K562 (cell line): ENCODE measurements at regions not wholly inside any gene's neighbourhood (a gene's known extent, or its start where the extent isn't known, plus 50 kb on each side); places are given as distances from the start of the nearest gene placed in this dataset.

Source experiments
- ATAC-seq: fragments of 200-7000 bp; cut with Tn5 transposase; 3 replicates; pipeline ENCODE4 v1.9.1; 2020; ENCODE audit warnings: moderate library complexity
- BruUV-seq: library from RNA; stranded (reverse); fragments of 400-500 nt; replicated peaks from 2 replicates; lab custom pipeline; 2021; lab: Mats Ljungman, UMichigan
- CTCF ChIA-PET: fragments of 300-600 bp; formaldehyde crosslinking; extraction: SDS; loops from one replicate; lab custom pipeline; 2021; ENCODE audit warnings: low intra/inter-chr PET ratio; lab: Yijun Ruan, JAX
- POLR2A ChIA-PET: fragments of 300-600, 350-650 bp; sonication (Branson Sonifier 250); formaldehyde crosslinking; extraction: SDS; loops from one replicate; lab custom pipeline; 2021; ENCODE audit warnings: antibody characterized with exemption, inconsistent platforms; lab: Yijun Ruan, JAX
- DNase-seq, 4 experiments: peaks; one replicate each; pipeline versions ENCODE4 v3.0.0 to v3.0.0-alpha.2; 2011 to 2018; ENCODE audit warnings: low spot score in 3 of 4, mixed read lengths in 3 of 4; ENCODE audit errors: extremely low read depth in 1 of 4
- FAIRE-seq: peaks from 2 replicates; lab custom pipeline; 2011; peaks lifted over from hg19 to GRCh38; lab: Jason Lieb, UNC
- H2AFZ ChIP-seq: 2 replicates; pipeline ENCODE4 v1.6.0; 2011; ENCODE audit warnings: low read depth, low read length, control low read depth, inconsistent platforms
- H3K27ac ChIP-seq: fragments of 200-600 bp; 3 replicates; pipeline ENCODE4 v1.8.0; 2011; ENCODE audit warnings: low read depth, mild to moderate bottlenecking, control low read depth, inconsistent platforms, low read length, moderate library complexity, mixed read lengths; ENCODE audit errors: extremely low read depth
- H3K27me3 ChIP-seq, 2 experiments: fragments of 300-600 bp in 1 of 2; 2 replicates in 1 of 2; 3 replicates in 1 of 2; pipeline versions ENCODE4 v1.6.0 to v1.8.0; 2011; ENCODE audit warnings: inconsistent platforms in 2 of 2, low read length in 2 of 2, mild to moderate bottlenecking in 1 of 2, mixed read lengths in 1 of 2, moderate library complexity in 1 of 2; ENCODE audit not compliant: control insufficient read depth in 2 of 2, insufficient read depth in 2 of 2
- H3K36me3 ChIP-seq: fragments of 300-600 bp; 3 replicates; pipeline ENCODE4 v1.8.0; 2011; ENCODE audit warnings: mild to moderate bottlenecking, low read length, inconsistent platforms; ENCODE audit not compliant: control insufficient read depth, insufficient read depth
- H3K4me1 ChIP-seq, 2 experiments: fragments of 200-600 bp in 1 of 2; replicated peaks in 1 of 2; 2 replicates in 1 of 2; 3 replicates in 1 of 2; pipeline versions ENCODE4 v1.5.1 to v1.8.0; 2011; ENCODE audit warnings: inconsistent platforms in 2 of 2, low read length in 2 of 2, mild to moderate bottlenecking in 1 of 2, mixed read lengths in 1 of 2, moderate library complexity in 1 of 2; ENCODE audit not compliant: control insufficient read depth in 2 of 2, insufficient read depth in 2 of 2
- H3K4me2 ChIP-seq: 2 replicates; pipeline ENCODE4 v1.6.1; 2011; ENCODE audit warnings: low read length, control low read depth, inconsistent platforms, mixed read lengths; ENCODE audit not compliant: insufficient read depth
- H3K4me3 ChIP-seq: fragments of 200-600 bp; sonication (generic), shearing (Covaris generic); 2 replicates; pipeline ENCODE4 v1.5.1; 2016; ENCODE audit warnings: control low read depth, inconsistent platforms
- H3K79me2 ChIP-seq: fragments of 200-600 bp; 3 replicates; pipeline ENCODE4 v1.8.0; 2011; ENCODE audit warnings: low read length, inconsistent platforms; ENCODE audit not compliant: control insufficient read depth, insufficient read depth
- H3K9ac ChIP-seq, 2 experiments: 2 replicates each; pipeline versions ENCODE4 v1.6.0 to v1.6.1; 2011; ENCODE audit warnings: low read depth in 2 of 2, low read length in 2 of 2, control low read depth in 1 of 2, inconsistent platforms in 1 of 2, mild to moderate bottlenecking in 1 of 2, mixed read lengths in 1 of 2; ENCODE audit not compliant: insufficient read depth in 1 of 2
- H3K9me1 ChIP-seq: one replicate; pipeline ENCODE4 v1.6.0; 2011; ENCODE audit warnings: inconsistent platforms, mild to moderate bottlenecking, low read length, moderate library complexity; ENCODE audit not compliant: control insufficient read depth, insufficient read depth
- H3K9me3 ChIP-seq: replicated peaks from 2 replicates; pipeline ENCODE4 v1.5.1; 2011; ENCODE audit warnings: low read depth, low read length, inconsistent platforms; ENCODE audit not compliant: control insufficient read depth, insufficient read depth
- H4K20me1 ChIP-seq: replicated peaks from 2 replicates; pipeline ENCODE4 v1.6.1; 2011; ENCODE audit warnings: low read length, inconsistent platforms, mixed read lengths; ENCODE audit not compliant: control insufficient read depth, insufficient read depth
- ARID1B ChIP-seq: fragments of 450-650 bp; IDR thresholded peaks from 2 replicates; pipeline ENCODE4 v1.6.1; 2016; ENCODE audit warnings: antibody characterized with exemption, mild to moderate bottlenecking, inconsistent platforms
- HMG20B ChIP-seq: fragments of 250-450 bp; sonication (Bioruptor Pico); IDR thresholded peaks from 2 replicates; pipeline ENCODE4 v1.5.0; 2021; ENCODE audit warnings: mild to moderate bottlenecking
- LARP7 ChIP-seq: fragments of 450-650 bp; IDR thresholded peaks from 2 replicates; pipeline ENCODE4 v1.6.1; 2016
- MED1 ChIP-seq: sonication (generic); formaldehyde crosslinking; IDR thresholded peaks from 2 replicates; pipeline ENCODE4 v1.8.1; 2023; ENCODE audit warnings: missing genetic modification reagents, borderline replicate concordance
- NFXL1 ChIP-seq: fragments of 450-650 bp; formaldehyde crosslinking; IDR thresholded peaks from 2 replicates; pipeline ENCODE4 v1.4.0; 2021; ENCODE audit warnings: mild to moderate bottlenecking
- RBBP5 ChIP-seq: fragments of 200-600 bp; sonication (generic); IDR thresholded peaks from 2 replicates; pipeline ENCODE4 v1.6.1; 2012; ENCODE audit warnings: borderline replicate concordance, mild to moderate bottlenecking, low read length, control low read depth, inconsistent platforms; ENCODE audit not compliant: insufficient read depth, poor library complexity, severe bottlenecking
- TFAP4 ChIP-seq: sonication (generic); formaldehyde crosslinking; IDR thresholded peaks from 2 replicates; pipeline ENCODE4 v1.8.0; 2022; ENCODE audit warnings: missing genetic modification reagents, mild to moderate bottlenecking, moderate library complexity, borderline replicate concordance
- ZFP30 ChIP-seq: fragments of 250-450 bp; sonication (Bioruptor Pico); IDR thresholded peaks from 2 replicates; pipeline ENCODE4 v1.8.0; 2022; ENCODE audit warnings: moderate library complexity, mild to moderate bottlenecking, inconsistent platforms, borderline replicate concordance
- ZNF133 ChIP-seq: fragments of 250-450 bp; sonication (Bioruptor Pico); IDR thresholded peaks from 2 replicates; pipeline ENCODE4 v1.4.0; 2020; ENCODE audit warnings: mild to moderate bottlenecking
- WGBS: fragments of 100-300 bp; shearing (Covaris generic); methylation state at CpG from one replicate; pipeline ENCODE4 v1.1.6; 2016; ENCODE audit warnings: low coverage, mixed read lengths; ENCODE audit not compliant: insufficient coverage; ENCODE audit errors: missing lambda C conversion rate; 5-methylcytosine and 5-hydroxymethylcytosine counted together
- in situ Hi-C: fragments of 300-500 bp; cut with MboI; formaldehyde crosslinking; loops from 4 replicates; pipeline ENCODE4 v1.15.0; 2018; ENCODE audit warnings: inconsistent platforms, mixed read lengths
- intact Hi-C: fragments of 100-400 bp; cut with micrococcal nuclease; formaldehyde crosslinking; loops from 2 replicates; pipeline ENCODE4 v1.14.2; 2022

- FAIRE-seq: no peak
- intact Hi-C loops: no loop called here
Measured at GRCh38 chr13:105007166-105007808, 1528.2 kb downstream of the EFNB2 start.

GRCh38 chr13:104996022-104996421 lies 1539.4 kb downstream of the EFNB2 start:
- H3K27ac ChIP-seq: no peak overlapping the region
- CTCF ChIA-PET: no interaction called here
- H3K9ac ChIP-seq: no peak overlapping the region
- WGBS: 3% methylated on average over 3 of the region's 3 CpGs
- FAIRE-seq (no peak), ATAC-seq (no peak), DNase-seq (no peak)
- H2AFZ ChIP-seq: no peak overlapping the region
- no peaks in the 10 kb centered on the region for H3K79me2 ChIP-seq
- H4K20me1 ChIP-seq: no peaks in the 10 kb centered on the region
- no peak overlapping the region for H3K4me2 ChIP-seq
- no peaks in the 10 kb centered on the region for H3K27me3 ChIP-seq
- in situ Hi-C loops: no loop called here
- H3K4me3 ChIP-seq: no peak overlapping the region
- H3K9me3 ChIP-seq: no peaks in the 10 kb centered on the region
- no peaks in the 10 kb centered on the region for H3K9me1 ChIP-seq
- H3K4me1 ChIP-seq: no peaks in the 10 kb centered on the region
- POLR2A ChIA-PET: no interaction called here
- no peaks in the 10 kb centered on the region for H3K36me3 ChIP-seq
- intact Hi-C loops: no loop called here
- no TSS peak for BruUV-seq
- TF ChIP-seq NFXL1 (CRISPR knock-in tag) (no peak), RBBP5 (no peak), HMG20B (CRISPR knock-in tag) (no peak), ZNF133 (no peak), ZFP30 (CRISPR knock-in tag) (no peak)

More at GRCh38 chr13:105007166-105007808, 1528.2 kb downstream of the EFNB2 start:
- Histone ChIP-seq H2AFZ (no peak overlapping the region), H3K4me1 (no peaks in the 10 kb centered on the region), H3K9ac (no peak overlapping the region), H3K36me3 (no peaks in the 10 kb centered on the region), H3K9me1 (no peaks in the 10 kb centered on the region), H3K4me3 (no peak overlapping the region), H3K79me2 (no peaks in the 10 kb centered on the region), H3K9me3 (no peaks in the 10 kb centered on the region), H3K27ac (no peak overlapping the region), H3K4me2 (no peak overlapping the region), H4K20me1 (no peaks in the 10 kb centered on the region), H3K27me3 (no peaks in the 10 kb centered on the region)
- WGBS: 0% methylated on average over 6 of the region's 6 CpGs
- DNase-seq (no peak), ATAC-seq (no peak)
- ChIA-PET POLR2A (no interaction called here), CTCF (no interaction called here)
- in situ Hi-C loops: no loop called here
- BruUV-seq: no TSS peak
- TF ChIP-seq MED1 (CRISPR knock-in tag) (no peak), ARID1B (no peak), TFAP4 (CRISPR knock-in tag) (no peak), LARP7 (no peak)
